Stimulated activated CD4-positive, alpha-beta T cell treated with anti-CD3 and anti-CD28 coated beads, Interleukin-4, amount 100 ng/mL, for 4 hours (primary cell): ENCODE measurements at regions not wholly inside any gene's neighbourhood (a gene's known extent, or its start where the extent isn't known, plus 50 kb on each side); places are given as distances from the start of the nearest gene placed in this dataset.
"Not testable (repeated sequence)": the region's sequence is repeated elsewhere in the genome, so short reads cannot be mapped to it uniquely, and the experiment has no call there.

Source experiments
- DNase-seq, 2 experiments: peaks; one replicate each; pipeline ENCODE4 v3.0.0-alpha.2; 2020

DNA sequence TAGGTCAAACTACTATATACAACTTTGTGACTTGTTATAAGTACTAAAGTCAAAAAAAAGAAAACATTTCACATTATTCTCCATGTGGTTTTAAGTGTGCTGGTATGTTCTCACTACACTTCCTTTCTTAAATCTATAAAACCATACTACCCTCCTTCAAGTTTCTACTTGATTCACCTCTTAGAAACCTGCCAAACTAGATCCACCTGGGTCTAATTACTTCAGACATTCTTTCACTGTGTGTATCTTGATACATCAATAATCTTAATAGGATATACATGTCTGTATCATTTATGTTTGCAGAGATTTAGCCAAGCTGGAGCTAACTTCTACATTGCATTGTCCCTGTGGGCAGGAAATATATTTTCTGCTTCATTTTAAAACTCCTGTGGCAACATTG is 1012.6 kb downstream of the EFNA5 start:
- DNase-seq, result no peak

DNA sequence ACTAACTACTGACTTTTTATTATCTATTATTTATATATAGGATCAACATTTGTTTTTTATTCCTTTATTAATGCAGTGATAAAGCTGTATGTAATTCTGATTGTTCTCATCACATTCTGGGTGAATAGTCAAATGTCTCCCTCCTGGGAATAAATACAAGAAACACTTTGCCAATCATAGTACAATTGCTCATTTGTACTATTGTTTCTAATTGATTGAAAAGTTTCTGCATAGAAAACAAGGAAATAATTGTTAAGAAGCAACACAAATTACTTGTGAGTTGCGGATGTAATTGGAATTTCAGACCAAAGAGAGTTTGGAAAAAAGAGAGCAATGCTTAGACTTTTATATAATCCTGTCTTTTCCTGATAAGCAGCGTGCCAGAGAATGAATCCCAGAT is 1013.9 kb downstream of the EFNA5 start:
- DNase-seq, result no peak

DNA sequence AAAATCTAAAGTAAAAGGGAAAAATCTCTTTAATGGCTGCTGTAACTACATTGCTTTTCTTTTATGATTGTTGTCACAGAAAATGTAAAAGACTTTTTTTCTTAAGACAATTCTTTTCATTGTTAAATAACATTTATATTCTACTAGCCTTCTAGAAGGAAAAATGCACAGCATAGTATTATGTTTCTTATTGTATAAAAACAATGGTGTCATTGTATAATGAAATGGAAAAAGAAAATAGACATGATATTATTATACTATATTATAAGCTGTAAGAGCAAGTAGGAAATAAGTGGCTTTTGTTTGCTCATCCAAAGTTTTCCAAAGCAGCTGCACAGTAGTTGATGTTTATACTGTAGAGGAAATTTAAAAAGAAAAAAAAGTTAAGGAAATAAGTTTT is 1021.7 kb downstream of the EFNA5 start:
- no peak for DNase-seq

DNA sequence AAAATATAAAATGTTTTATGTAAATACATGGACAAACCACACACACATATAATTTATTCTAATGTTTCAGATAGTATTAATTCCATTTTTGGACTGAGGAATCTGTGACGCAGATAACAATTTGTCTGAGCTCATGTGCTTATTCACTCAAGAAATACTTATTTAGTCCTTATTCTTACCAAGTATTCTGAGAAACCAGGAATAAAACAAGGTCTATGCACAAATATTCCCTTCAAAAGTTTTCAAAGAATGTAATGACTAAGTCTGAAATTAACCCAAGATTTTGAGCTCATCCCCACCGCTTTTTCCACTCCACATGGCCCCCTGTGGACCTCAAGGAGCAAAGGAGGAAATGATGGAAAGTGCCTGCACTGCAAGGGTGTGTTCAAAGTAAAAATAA is 1022.3 kb downstream of the EFNA5 start:
- DNase-seq, result no peak

DNA sequence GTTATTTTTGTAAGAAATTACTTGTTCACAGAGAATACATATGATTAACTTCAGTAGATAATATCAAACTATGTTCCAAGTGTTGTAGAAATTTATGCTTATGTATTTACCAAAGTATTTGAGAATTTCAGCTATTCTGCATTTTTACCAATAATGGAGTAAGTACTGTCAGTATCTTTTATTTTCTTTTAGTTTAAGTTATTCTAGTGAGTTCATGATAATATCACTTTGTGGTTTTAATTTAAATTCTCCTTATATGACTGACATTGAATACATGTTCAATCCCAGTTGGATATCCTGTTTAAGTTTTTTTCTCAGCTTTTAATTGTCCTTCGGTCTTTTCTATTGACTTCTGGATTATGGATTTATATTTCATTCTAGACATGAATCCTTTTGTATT is 1024.6 kb downstream of the EFNA5 start:
- no peak for DNase-seq

GRCh38 chr5:106640511-106640910 is 1030.2 kb downstream of the EFNA5 start:
- DNase-seq, result no peak

DNA sequence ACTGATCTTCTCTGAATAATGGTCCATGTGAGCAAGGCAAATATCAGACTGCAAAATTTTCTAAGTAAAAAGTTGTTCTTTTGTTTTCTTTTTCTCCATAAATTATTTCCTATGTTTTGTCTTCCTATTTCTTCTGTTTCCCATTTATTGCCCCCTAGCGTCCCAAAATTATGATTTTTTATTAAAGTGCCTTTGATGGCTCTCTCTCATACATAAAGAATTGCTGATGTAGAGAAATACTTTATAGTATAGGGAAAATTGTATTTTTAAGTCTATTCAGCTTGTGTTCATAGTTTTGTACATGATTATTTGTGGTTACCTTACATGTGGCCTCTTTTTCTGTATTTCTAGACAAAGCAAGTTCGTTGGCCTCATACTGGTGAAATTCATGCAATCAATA is 1031.2 kb downstream of the EFNA5 start:
- DNase-seq, result no peak

- no peak for DNase-seq
Measured at GRCh38 chr5:106637275-106637674, 1033.5 kb downstream of the EFNA5 start.

GRCh38 chr5:106634375-106634774 is 1036.4 kb downstream of the EFNA5 start:
- DNase-seq, result no peak

- DNase-seq, result no peak
Measured at GRCh38 chr5:106633825-106634224, 1036.9 kb downstream of the EFNA5 start.

- DNase-seq, result not testable (repeated sequence)
Measured at GRCh38 chr5:106628456-106628855, 1042.3 kb downstream of the EFNA5 start.

DNA sequence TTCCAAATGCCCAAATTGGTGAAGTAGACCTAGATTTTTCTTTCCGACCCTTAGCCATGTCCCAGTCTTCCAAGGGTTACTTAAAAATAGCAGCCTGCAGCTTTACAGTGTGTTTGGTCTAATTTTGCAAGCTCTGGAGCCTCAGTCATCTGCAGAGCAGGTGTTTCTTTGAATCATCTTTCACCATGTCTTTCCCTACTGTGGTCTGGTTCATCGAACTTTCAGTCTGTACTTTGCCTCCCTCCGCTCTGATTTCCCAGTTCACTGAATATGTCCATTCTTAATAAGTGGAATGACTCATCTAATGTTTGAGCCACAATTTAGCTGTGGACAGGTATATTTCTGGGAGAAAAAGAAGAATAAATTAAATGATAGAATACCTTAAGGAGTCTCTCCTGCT is 1060.7 kb downstream of the EFNA5 start:
- no peak for DNase-seq

DNA sequence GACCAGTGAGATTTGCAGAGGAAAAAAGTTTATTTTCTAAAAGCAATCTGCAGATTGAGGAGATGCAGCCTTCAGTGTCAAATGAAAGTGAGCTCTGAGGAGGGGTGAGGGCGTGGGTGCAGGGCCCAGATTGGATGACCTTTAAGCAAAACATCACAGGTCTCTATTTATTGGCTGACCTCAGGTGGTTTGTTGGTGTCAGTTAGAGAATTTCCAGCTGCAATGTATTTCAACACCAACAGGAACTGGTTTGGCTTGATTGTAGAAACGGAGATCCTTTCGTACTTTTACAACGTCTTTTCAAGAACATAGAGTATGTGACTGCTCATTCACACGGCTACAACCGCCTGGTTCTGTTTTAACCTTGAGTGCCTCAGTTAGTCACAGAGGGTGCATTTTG is 1069.1 kb downstream of the EFNA5 start:
- DNase-seq, result no peak

GRCh38 chr5:106600803-106601202 is 1069.9 kb downstream of the EFNA5 start:
- no peak for DNase-seq

- DNase-seq, result no peak
Measured at GRCh38 chr5:106595864-106596263, 1074.9 kb downstream of the EFNA5 start.

- DNase-seq, result no peak
Measured at GRCh38 chr5:106584268-106584667, 1086.5 kb downstream of the EFNA5 start.

DNA sequence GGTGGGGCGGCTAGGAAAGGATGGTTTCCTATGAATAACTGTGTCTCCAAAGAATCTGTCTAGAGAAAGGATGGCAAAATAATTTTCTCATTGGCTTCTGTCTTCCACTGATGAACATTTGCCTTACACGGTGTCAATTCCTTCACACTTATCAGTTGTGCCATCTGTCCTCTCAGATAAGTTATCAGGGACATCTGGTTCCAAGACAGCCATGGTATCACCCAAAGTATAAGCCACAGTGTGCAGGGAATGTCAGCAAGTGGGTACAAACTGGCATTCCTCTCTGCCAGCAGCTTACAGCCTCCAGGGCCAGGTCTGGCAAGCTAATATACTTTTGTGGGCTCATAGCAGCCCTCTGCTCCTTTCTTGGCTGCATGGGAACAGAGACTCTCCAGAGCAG is 1092.0 kb downstream of the EFNA5 start:
- DNase-seq, result no peak

GRCh38 chr5:106574820-106575219 is 1095.9 kb downstream of the EFNA5 start:
- DNase-seq, result no peak

DNA sequence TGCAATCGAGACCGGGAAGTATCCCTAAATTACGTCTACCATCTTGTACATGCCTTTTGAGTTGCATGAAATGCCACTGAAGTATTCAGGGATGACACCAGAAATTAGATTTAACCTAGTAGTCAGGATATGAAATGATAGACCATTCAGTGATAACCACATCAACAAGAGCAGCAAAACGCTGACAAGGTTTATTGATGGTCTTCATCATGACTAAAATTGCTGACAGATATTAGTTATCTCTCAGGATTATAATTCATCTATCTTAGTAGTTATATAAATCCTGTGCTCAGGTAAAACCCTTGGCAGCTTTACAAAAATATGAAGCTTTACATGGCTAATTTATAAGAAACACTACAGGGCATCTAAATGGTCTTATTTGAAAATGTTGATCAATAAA is 1104.7 kb downstream of the EFNA5 start:
- no peak for DNase-seq

GRCh38 chr5:106545325-106545724 is 1125.4 kb downstream of the EFNA5 start:
- DNase-seq, result no peak

GRCh38 chr5:106543330-106543729 is 1127.4 kb downstream of the EFNA5 start:
- DNase-seq, result no peak

DNA sequence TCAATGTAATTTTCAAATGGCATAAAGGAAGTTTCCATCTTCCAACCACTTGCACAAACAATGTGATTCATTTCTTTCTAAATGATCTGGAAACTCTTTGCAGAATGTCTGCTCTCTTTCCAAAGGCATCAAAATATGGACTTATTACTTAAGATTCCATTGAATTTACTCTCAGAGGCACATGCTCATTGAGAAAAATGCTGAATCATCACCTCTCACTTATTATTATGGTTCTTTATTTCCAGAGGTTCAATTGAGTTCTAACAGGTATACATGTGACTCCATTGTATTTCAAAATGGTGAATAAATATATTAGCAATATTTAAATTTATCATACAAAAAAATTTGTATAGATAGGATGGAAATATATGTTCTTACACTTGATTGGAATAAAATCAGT is 1140.6 kb downstream of the EFNA5 start:
- no peak for DNase-seq

DNA sequence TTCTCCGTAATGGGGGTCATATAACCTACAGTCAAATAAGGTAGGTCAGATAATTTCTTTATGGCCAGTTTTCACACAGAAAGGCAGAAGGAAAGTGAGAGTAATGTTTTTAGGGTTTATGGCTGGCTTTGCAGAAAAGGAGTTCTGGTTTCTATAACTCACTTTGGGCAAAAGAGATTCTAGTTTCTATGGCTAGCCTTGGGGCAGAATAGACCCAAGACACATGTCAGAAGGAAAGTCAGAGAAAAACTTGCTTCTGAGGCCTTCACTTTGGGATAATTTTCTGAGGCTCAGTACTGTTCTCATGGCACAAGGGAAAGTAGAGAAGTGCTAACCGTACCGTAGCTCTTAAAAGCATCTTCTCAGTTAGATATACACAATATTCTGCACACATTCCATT is 1145.3 kb downstream of the EFNA5 start:
- no peak for DNase-seq

DNA sequence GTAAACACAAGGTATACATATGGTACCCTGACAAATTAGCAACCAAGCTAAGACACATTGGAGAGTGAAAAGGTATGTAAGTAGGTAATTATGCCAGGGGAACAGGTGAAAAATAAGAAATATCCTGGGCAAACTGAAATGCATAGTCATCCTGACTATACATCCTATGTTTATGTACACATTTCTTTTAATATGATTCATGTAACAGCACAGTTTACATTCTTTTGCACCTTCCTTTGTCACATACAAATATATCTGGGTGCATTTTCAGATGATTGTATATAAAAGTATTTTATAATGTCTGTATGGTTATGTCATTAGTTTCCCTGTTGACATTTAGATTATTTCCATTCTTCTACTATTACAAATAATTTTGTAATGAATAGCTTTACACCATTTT is 1146.9 kb downstream of the EFNA5 start:
- DNase-seq, result no peak

DNA sequence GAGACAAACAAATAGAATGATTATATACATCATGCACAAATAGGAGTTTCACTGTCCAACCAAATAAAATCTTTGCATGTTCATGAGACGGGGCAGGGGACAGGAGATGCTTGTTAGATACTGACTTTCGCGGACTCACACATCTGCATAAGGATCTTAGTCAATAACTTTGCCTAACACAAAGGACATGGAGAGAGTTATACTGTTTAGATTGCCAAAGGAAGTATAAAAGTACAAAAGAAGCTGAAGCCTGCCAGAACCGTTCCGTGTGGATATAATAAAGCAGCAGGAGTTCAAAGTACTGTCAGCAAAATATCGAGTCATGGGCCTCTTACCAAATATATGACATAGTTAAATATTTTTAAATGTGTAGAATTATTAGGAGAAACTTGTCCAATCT is 1148.4 kb downstream of the EFNA5 start:
- no peak for DNase-seq

GRCh38 chr5:106521701-106522100 is 1149.0 kb downstream of the EFNA5 start:
- DNase-seq, result no peak
